CD4-positive, alpha-beta T cell treated with Interleukin-10 for 1 hour (primary cell): ENCODE measurements at regions not wholly inside any gene's neighbourhood (a gene's known extent, or its start where the extent isn't known, plus 50 kb on each side); places are given as distances from the start of the nearest gene placed in this dataset.

Experiments used
- DNase-seq: peaks from one replicate; pipeline ENCODE4 v3.0.0-alpha.2; 2020

DNA sequence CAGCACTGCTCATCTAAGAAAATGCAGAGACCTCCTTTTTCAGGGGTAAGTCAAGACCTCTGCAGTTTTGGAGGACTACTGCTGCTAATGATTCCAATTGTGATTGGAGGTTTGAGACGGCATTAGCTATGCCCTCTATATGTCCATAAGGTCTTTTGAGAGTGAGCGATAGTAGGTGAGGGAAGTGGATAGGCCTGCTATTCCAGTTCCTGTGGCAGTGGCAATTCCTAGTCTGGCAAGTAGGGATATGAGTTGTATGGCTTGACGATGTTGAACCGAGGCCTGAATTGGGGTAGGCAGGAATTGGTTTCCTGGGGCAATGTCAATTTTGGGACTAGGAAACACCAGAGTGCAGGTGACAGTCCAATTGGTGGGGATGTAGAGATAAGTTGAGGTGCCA lies 913.1 kb upstream of the SLITRK5 start:
- no peak for DNase-seq

- no peak for DNase-seq
Observed at GRCh38 chr13:86760620-86761019, 910.6 kb upstream of the SLITRK5 start.

GRCh38 chr13:86765462-86765861 lies 905.7 kb upstream of the SLITRK5 start:
- no peak for DNase-seq

DNA sequence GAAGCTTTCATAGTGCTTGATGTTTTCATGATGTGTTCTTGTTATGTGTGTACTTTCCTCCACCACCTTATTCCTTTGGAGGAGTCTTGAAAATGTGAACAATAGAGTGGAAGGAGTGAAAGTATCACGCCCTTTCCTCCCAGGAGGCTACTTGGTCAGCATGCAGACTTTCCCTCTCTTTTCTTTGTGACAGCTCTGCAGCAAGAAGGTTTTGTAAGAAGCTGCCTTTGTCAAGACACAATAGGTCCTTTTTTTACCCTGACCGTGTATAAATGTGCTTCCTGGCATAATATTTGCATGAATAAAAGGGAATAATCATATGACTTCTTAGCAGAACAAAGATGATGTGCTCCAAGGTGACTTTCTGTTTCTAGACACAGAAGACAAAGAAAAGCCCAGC lies 882.6 kb upstream of the SLITRK5 start:
- DNase-seq: no peak

DNA sequence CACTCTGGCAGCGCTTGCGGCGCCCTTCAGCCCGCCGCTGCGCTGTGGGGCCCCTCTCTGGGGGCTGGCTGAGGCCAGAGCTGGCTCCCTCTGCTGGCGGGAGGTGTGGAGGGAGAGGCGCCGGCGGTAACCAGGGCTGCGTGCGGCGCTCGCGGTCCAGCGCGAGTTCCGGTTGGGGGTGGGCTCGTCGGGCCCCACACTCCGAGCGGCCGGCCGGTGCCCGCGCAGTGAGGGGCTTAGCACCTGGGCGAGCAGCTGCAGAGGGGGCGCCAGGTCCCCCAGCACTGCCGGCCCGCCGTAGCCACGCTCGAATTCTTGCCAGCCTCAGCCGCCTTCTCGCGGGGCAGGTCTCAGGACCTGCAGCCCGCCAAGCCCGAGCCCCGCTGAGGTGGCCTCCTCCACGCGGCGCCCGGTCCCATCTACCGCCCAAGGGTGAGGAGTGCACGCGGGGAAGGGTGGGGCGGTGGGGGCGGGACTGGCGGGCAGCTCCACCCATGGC lies 879.0 kb upstream of the SLITRK5 start:
- DNase-seq: no peak

DNA sequence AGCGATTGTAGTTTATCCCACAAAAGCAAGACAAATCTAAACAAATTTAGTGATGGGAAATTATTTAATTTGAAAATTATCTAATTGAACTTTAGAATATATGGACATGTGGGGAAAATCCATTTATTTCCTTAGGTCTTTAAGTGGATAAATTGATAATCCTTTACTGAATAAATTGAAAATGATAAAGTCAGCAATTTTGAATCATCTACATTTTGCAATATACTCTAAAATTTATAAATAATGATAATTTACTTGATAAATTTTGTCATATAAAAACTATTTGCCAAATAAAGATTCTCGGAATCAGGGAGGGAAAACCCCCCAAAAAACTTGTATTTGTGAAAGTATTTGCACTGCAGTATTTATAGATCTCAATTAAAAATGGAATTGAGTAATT lies 875.3 kb upstream of the SLITRK5 start:
- DNase-seq: no peak

- DNase-seq: no peak
Observed at GRCh38 chr13:86810361-86810760, 860.8 kb upstream of the SLITRK5 start.

GRCh38 chr13:86813198-86813597 lies 858.0 kb upstream of the SLITRK5 start:
- no peak for DNase-seq

- DNase-seq: no peak
Observed at GRCh38 chr13:86825410-86825809, 845.8 kb upstream of the SLITRK5 start.

- no peak for DNase-seq
Observed at GRCh38 chr13:86826232-86826631, 844.9 kb upstream of the SLITRK5 start.

GRCh38 chr13:86830046-86830445 lies 841.1 kb upstream of the SLITRK5 start:
- DNase-seq: no peak

- no peak for DNase-seq
Observed at GRCh38 chr13:86831084-86831483, 840.1 kb upstream of the SLITRK5 start.

DNA sequence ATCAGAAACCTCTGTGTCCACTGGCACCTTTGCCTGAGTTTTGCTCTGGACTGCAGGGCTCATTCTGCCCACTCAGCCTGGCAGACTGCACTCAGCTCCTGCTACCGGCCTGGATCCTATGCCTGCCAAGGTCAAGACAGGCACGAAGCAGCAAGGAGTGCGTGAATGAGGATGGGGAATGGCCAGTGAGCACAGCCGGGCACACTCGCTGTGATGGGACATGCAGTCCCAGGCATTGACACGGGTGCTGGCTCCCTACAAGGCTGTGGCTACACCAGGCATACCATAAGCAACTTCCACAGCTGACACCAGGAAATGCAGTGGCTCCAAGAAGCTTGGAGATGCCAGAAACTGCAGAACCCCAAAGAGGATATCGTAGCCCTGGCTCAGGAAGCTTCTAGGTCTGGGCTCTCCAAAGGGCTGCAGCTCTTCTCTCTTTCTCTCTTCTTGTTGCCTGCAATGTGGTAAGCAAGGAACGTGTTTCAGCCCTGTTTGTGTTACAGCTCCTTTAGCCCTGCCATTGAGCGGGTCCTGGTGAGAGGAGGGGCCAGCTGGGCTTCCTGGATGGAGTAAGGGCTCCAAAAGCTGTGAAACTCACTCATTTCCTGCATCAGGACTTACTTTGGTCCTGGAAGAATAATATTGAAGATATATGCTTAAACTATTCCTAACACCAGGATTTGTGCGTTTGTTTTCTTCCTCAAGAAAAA lies 832.6 kb upstream of the SLITRK5 start:
- no peak for DNase-seq

- no peak for DNase-seq
Observed at GRCh38 chr13:86839221-86839620, 832.0 kb upstream of the SLITRK5 start.

DNA sequence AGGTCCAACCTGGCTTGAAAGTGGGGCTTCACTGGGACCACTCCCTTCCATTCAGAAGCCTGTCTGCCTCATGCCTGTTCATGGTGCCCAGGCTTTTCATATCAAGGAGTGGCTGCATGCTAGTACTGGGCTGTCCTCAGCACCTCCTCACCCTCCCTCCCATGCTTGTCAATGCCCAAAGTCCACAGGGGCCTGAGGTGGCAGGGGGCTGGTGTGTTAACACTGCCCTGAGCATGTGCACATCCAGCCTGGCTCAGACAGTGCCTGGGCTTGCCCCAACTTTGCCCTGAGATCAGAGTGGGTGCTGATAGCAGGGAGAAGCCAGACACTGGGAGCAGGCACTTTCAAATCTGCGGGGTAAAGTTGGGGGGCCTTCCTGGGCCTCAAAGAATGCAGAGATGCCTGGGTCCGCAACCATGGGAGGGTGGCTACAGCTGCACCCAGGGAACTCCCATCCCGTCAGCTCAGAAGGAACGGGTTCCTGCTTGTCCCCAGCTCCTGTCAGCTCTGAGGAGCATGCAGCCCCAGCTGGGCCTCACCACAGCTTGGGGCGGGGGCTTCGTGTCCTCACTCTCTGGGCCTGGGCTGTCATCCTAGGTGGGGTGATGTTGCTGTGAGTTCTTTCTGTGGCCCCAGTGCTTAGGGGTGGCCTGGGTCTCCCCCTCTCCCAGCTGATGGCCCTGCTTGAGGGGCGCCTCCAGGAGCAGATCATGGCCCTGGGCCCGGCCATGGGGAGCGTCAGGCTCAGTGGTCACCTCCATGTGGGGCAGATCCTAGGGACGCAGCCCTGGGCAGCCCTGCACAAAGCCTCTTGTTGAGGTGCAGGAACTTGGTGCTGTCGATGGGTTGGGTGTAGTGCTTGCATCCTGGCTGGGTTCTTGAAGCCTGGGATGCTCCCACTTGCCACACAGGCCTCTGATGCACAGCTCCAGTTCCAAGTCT lies 830.6 kb upstream of the SLITRK5 start:
- no peak for DNase-seq

- DNase-seq: no peak
Observed at GRCh38 chr13:86841264-86841663, 829.9 kb upstream of the SLITRK5 start.

DNA sequence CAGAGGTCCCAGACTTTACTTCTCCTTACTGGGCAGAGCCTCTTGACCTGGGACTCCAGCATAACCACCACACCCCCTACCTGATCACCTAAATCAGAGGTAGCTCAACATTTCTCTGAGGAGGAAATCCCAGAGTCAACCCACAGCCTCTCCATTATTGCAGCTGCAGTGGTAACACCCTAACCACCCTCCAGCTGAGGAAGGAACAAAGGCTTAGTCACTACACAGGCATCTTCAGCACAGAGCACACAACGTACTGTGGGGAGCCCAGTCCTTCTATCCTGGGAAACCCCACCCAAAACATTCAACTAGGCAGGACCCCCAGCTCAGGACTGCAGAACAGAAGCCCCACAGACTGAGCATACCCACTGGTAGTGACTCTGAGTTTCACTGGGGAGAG lies 824.7 kb upstream of the SLITRK5 start:
- DNase-seq: no peak

GRCh38 chr13:86848716-86849115 lies 822.5 kb upstream of the SLITRK5 start:
- DNase-seq: no peak

GRCh38 chr13:86856991-86857390 lies 814.2 kb upstream of the SLITRK5 start:
- no peak for DNase-seq

GRCh38 chr13:86858216-86858615 lies 813.0 kb upstream of the SLITRK5 start:
- no peak for DNase-seq

DNA sequence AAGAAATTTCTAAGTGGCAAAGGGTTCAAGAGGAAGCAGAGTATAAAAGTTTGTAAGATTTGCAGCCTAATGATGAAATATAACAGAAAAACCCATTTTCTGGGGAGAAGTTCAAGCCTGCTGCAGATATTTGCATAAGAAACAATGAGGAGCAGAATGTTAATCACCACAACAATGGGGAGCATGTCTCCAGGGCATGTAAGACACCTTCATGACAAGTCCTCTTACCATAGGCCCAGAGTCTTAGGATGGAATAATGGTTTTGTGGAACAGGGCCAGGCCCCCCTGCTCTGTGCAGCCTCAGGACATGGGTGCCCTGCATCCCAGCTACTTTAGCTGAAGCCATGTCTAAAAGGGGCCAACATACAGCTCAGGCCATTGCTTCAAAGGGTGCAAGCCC lies 809.0 kb upstream of the SLITRK5 start:
- no peak for DNase-seq

DNA sequence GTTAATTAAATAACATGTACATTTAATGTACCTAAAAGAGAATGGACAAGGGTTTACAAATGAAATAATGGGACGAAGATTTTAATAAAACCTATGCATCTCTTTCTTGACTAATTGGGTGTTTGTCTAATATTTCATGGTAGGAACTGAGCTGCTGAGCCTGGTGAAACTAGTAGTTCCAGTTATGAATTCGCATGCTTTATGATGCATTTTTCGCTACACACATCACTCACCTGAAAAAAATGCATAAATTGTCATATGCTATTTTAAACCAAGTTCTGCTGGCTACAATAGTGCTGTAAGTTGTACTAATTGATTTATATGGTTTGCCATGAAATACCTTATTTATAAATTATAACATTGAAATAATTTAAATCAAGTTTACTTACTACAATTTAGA lies 806.8 kb upstream of the SLITRK5 start:
- DNase-seq: no peak

DNA sequence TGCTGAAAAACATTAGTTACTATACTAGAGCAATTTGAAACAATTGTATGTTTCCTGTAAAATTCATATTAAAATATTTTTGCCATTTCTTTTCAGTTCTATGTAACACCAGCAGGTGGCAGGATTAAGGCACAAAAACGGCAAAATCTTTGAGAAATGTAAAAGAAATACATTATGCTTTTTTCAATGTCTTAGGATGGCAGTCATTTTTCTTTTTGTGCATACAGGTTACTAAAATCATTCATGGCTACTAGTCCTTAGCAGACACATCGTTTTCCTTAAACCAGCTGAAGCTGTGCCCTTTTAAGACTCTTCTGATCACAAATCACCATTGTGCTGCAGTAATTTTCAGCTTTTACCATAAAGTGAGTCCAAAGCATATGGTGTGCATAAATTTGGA lies 800.7 kb upstream of the SLITRK5 start:
- no peak for DNase-seq

DNA sequence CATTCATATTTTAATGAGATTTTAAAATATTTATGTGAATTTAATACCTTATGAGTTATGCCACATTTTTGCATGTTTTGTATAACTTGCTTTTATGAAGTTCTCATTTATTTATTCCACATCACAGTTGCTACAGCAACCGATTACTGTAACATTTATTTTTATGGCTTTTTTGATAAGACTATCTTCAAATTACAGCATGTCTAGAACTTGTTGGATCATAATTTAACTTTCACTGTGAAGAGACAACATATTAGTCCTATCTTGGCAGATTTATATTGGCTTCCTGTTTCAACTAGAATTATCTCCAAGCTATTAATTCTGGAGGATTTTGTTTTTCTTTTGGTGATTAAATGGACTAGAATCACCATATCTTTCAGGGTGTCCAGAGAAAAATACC lies 793.7 kb upstream of the SLITRK5 start:
- DNase-seq: no peak
